GM23248 (cell line): ENCODE measurements at regions not wholly inside any gene's neighbourhood (a gene's known extent, or its start where the extent isn't known, plus 50 kb on each side); places are given as distances from the start of the nearest gene placed in this dataset.

ENCODE experiments used
- DNase-seq: peaks from one replicate; pipeline ENCODE4 v3.0.0-alpha.2; 2015
- H2AFZ ChIP-seq: fragments of 200-600 bp; sonication (generic); 2 replicates; pipeline ENCODE4 v1.6.1; 2016; ENCODE audit warnings: antibody characterized with exemption
- H3F3A ChIP-seq: fragments of 200-600 bp; sonication (generic); 2 replicates; pipeline ENCODE4 v1.6.1; 2016; ENCODE audit warnings: mild to moderate bottlenecking, antibody characterized with exemption, mixed run types; ENCODE audit not compliant: insufficient read depth
- H3K27ac ChIP-seq: fragments of 200-600 bp; sonication (generic); 2 replicates; pipeline ENCODE4 v1.5.1; 2016; ENCODE audit warnings: mild to moderate bottlenecking
- H3K27me3 ChIP-seq: fragments of 200-600 bp; sonication (generic); replicated peaks from 2 replicates; pipeline ENCODE4 v1.6.1; 2016; ENCODE audit warnings: mild to moderate bottlenecking; ENCODE audit not compliant: insufficient read depth
- H3K36me3 ChIP-seq: fragments of 200-600 bp; sonication (generic); 2 replicates; pipeline ENCODE4 v1.6.1; 2016; ENCODE audit warnings: low read depth, mild to moderate bottlenecking
- H3K4me1 ChIP-seq: fragments of 200-600 bp; sonication (generic); 2 replicates; pipeline ENCODE4 v1.6.1; 2016; ENCODE audit warnings: mild to moderate bottlenecking; ENCODE audit not compliant: insufficient read depth
- H3K4me2 ChIP-seq: fragments of 200-600 bp; sonication (generic); one replicate; pipeline ENCODE4 v1.6.1; 2016; ENCODE audit warnings: mild to moderate bottlenecking; ENCODE audit not compliant: unreplicated experiment
- H3K4me3 ChIP-seq: fragments of 200-600 bp; sonication (generic); 2 replicates; pipeline ENCODE4 v1.5.1; 2016; ENCODE audit warnings: mild to moderate bottlenecking
- H3K79me2 ChIP-seq: fragments of 200-600 bp; sonication (generic); 2 replicates; pipeline ENCODE4 v1.6.1; 2016; ENCODE audit warnings: mild to moderate bottlenecking; ENCODE audit not compliant: insufficient read depth
- H3K9ac ChIP-seq: fragments of 200-600 bp; sonication (generic); 2 replicates; pipeline ENCODE4 v1.6.1; 2016; ENCODE audit warnings: mild to moderate bottlenecking
- H3K9me2 ChIP-seq: fragments of 200-600 bp; sonication (generic); 2 replicates; pipeline ENCODE4 v1.6.1; 2016; ENCODE audit warnings: mixed run types, mild to moderate bottlenecking, moderate library complexity; ENCODE audit not compliant: insufficient read depth
- H3K9me3 ChIP-seq: fragments of 200-600 bp; sonication (generic); one replicate; pipeline ENCODE4 v1.6.1; 2017; ENCODE audit warnings: low read depth
- H4K20me1 ChIP-seq: fragments of 200-600 bp; sonication (generic); 2 replicates; pipeline ENCODE4 v1.6.0; 2016; ENCODE audit not compliant: insufficient read depth
- EZH2 ChIP-seq: fragments of 200-600 bp; sonication (generic); IDR thresholded peaks from 2 replicates; pipeline ENCODE4 v1.6.1; 2018; ENCODE audit warnings: antibody characterized with exemption, mild to moderate bottlenecking; ENCODE audit not compliant: insufficient read depth, poor library complexity, severe bottlenecking
- EZH2phosphoT487 ChIP-seq: fragments of 200-600 bp; sonication (generic); IDR thresholded peaks from 2 replicates; pipeline ENCODE4 v1.6.1; 2018; ENCODE audit warnings: antibody characterized with exemption, moderate library complexity, mild to moderate bottlenecking, low read depth; ENCODE audit not compliant: insufficient read depth
- WGBS, 2 experiments: methylation state at CpG; one replicate each; pipeline ENCODE4 v1.1.6; 2015 to 2017; ENCODE audit warnings: low lambda C conversion rate in 2 of 2, low coverage in 1 of 2; ENCODE audit errors: missing lambda C conversion rate in 2 of 2; 5-methylcytosine and 5-hydroxymethylcytosine counted together
- in situ Hi-C: fragments of 300-500 bp; cut with MboI; formaldehyde crosslinking; loops from 2 replicates; pipeline ENCODE4 v1.15.0; 2020

- 6 to 15% methylated on average over 1 of the region's 1 CpG for WGBS, 2 experiments
- Histone ChIP-seq H3K27me3 (no peaks in the 10 kb centered on the region), H3K9ac (no peak overlapping the region), H3K4me1 (no peaks in the 10 kb centered on the region), H4K20me1 (no peaks in the 10 kb centered on the region), H2AFZ (no peak overlapping the region), H3K27ac (no peak overlapping the region), H3K9me3 (no peaks in the 10 kb centered on the region), H3F3A (no peaks in the 10 kb centered on the region), H3K4me3 (no peak overlapping the region), H3K4me2 (no peak overlapping the region), H3K9me2 (no peaks in the 10 kb centered on the region), H3K36me3 (no peaks in the 10 kb centered on the region), H3K79me2 (no peaks in the 10 kb centered on the region)
- DNase-seq: no peak
- in situ Hi-C loops: no loop called here
- TF ChIP-seq EZH2 (no peak), EZH2phosphoT487 (no peak)
Observed at GRCh38 chr9:1707291-1707690, 307.9 kb upstream of the SMARCA2 start.

- in situ Hi-C loops: no loop called here
- H3K9me2 ChIP-seq: no peaks in the 10 kb centered on the region
- no peak overlapping the region for H2AFZ ChIP-seq
- no peak overlapping the region for H3K9ac ChIP-seq
- H3K4me1 ChIP-seq: no peaks in the 10 kb centered on the region
- no peak for TF ChIP-seq EZH2
- TF ChIP-seq EZH2phosphoT487: no peak
- H3K36me3 ChIP-seq: no peaks in the 10 kb centered on the region
- 44 to 50% methylated on average over 1 of the region's 1 CpG for WGBS, 2 experiments
- H4K20me1 ChIP-seq: no peaks in the 10 kb centered on the region
- H3K4me3 ChIP-seq: no peak overlapping the region
- H3K27ac ChIP-seq: no peak overlapping the region
- H3F3A ChIP-seq: no peaks in the 10 kb centered on the region
- no peaks in the 10 kb centered on the region for H3K27me3 ChIP-seq
- no peak for DNase-seq
- no peaks in the 10 kb centered on the region for H3K9me3 ChIP-seq
- no peaks in the 10 kb centered on the region for H3K79me2 ChIP-seq
- no peak overlapping the region for H3K4me2 ChIP-seq
Observed at GRCh38 chr9:1708219-1708618, 306.9 kb upstream of the SMARCA2 start.

GRCh38 chr9:1709347-1709746 lies 305.8 kb upstream of the SMARCA2 start:
- Histone ChIP-seq H2AFZ (no peak overlapping the region), H3K36me3 (no peaks in the 10 kb centered on the region), H3K9me2 (no peaks in the 10 kb centered on the region), H3K4me3 (no peak overlapping the region), H4K20me1 (no peaks in the 10 kb centered on the region), H3K9ac (no peak overlapping the region), H3F3A (no peaks in the 10 kb centered on the region), H3K79me2 (no peaks in the 10 kb centered on the region), H3K4me2 (no peak overlapping the region), H3K27me3 (no peaks in the 10 kb centered on the region), H3K27ac (no peak overlapping the region), H3K9me3 (no peaks in the 10 kb centered on the region), H3K4me1 (no peaks in the 10 kb centered on the region)
- WGBS, 2 experiments: 0 to 11% methylated on average over 1 of the region's 1 CpG
- in situ Hi-C loops: no loop called here
- TF ChIP-seq EZH2 (no peak), EZH2phosphoT487 (no peak)
- peak; percentile 51 for DNase-seq

GRCh38 chr9:1712861-1713450 lies 302.2 kb upstream of the SMARCA2 start:
- Histone ChIP-seq H2AFZ (no peak overlapping the region), H3K27ac (no peak overlapping the region), H4K20me1 (no peaks in the 10 kb centered on the region), H3K4me1 (no peaks in the 10 kb centered on the region), H3K79me2 (no peaks in the 10 kb centered on the region), H3K27me3 (no peaks in the 10 kb centered on the region), H3K9me3 (no peaks in the 10 kb centered on the region), H3K4me3 (no peak overlapping the region), H3K9me2 (no peaks in the 10 kb centered on the region), H3K9ac (no peak overlapping the region), H3F3A (no peaks in the 10 kb centered on the region), H3K4me2 (no peak overlapping the region), H3K36me3 (no peaks in the 10 kb centered on the region)
- whole genome bisulfite sequencing, 2 experiments: 37 to 39% methylated on average over 6 of the region's 6 CpGs
- in situ Hi-C loops: no loop called here
- TF ChIP-seq EZH2phosphoT487 (no peak), EZH2 (no peak)
- DNase-seq: no peak

- no peak overlapping the region for H3K27ac ChIP-seq
- H3K4me1 ChIP-seq: no peaks in the 10 kb centered on the region
- no peaks in the 10 kb centered on the region for H4K20me1 ChIP-seq
- no peak overlapping the region for H3K9ac ChIP-seq
- H2AFZ ChIP-seq: no peak overlapping the region
- no peak overlapping the region for H3K4me3 ChIP-seq
- no peaks in the 10 kb centered on the region for H3K9me2 ChIP-seq
- H3F3A ChIP-seq: no peaks in the 10 kb centered on the region
- no peak for TF ChIP-seq EZH2
- TF ChIP-seq EZH2phosphoT487: no peak
- in situ Hi-C loops: no loop called here
- H3K27me3 ChIP-seq: no peaks in the 10 kb centered on the region
- no peaks in the 10 kb centered on the region for H3K79me2 ChIP-seq
- no peaks in the 10 kb centered on the region for H3K36me3 ChIP-seq
- WGBS, 2 experiments: 54 to 63% methylated on average over 3 of the region's 3 CpGs
- no peak overlapping the region for H3K4me2 ChIP-seq
- no peak for DNase-seq
- H3K9me3 ChIP-seq: no peaks in the 10 kb centered on the region
Observed at GRCh38 chr9:1713841-1714240, 301.3 kb upstream of the SMARCA2 start.
